AG04449 (cell line): ENCODE measurements at regions not wholly inside any gene's neighbourhood (a gene's known extent, or its start where the extent isn't known, plus 50 kb on each side); places are given as distances from the start of the nearest gene placed in this dataset.

Source experiments
- CTCF ChIA-PET: fragments of 350-600 bp; formaldehyde crosslinking; extraction: SDS; loops from one replicate; lab custom pipeline; 2021; ENCODE audit warnings: antibody characterized with exemption; lab: Yijun Ruan, JAX
- POLR2A ChIA-PET: fragments of 400-600, 350-600 bp; formaldehyde crosslinking; extraction: SDS; loops from one replicate; lab custom pipeline; 2020; ENCODE audit warnings: antibody characterized with exemption, inconsistent platforms; lab: Yijun Ruan, JAX
- DNase-seq: peaks from one replicate; pipeline ENCODE4 v3.0.0-alpha.2; 2010; ENCODE audit warnings: low read depth, low spot score
- H3K4me3 ChIP-seq: 2 replicates; pipeline ENCODE4 v1.5.1; 2011; ENCODE audit warnings: low read depth, mild to moderate bottlenecking, control low read depth, low read length
- TF ChIP-seq, protein P1 (sequence below): IDR thresholded peaks from one replicate; pipeline ENCODE4 v1.5.1; 2011; ENCODE audit warnings: mild to moderate bottlenecking, moderate library complexity, low read length, control low read depth, inconsistent platforms; ENCODE audit not compliant: insufficient read depth; ENCODE audit errors: missing control alignments

DNA sequence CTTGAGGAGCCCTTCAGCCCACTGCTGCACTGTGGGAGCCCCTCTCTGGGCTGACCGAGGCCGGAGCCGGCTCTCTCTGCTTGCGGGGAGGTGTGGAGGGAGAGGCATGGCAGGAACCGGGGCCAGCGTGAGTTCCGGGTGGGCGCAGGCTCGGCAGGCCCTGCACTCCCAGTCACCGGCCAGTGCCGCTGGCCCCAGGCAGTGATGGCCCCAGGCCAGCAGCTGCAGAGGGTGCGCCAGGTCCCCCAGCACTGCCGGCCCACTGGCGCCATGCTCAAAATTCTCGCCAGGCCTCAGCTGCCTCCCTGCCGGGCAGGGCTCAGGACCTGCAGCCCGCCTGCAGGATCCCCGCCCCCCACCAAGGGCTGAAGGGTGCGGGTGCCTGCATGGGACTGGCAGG is 128.4 kb upstream of the STARD3NL start:
- DNase-seq, result no peak
- CTCF ChIA-PET, result no interaction called here
- POLR2A ChIA-PET, result no interaction called here

DNA sequence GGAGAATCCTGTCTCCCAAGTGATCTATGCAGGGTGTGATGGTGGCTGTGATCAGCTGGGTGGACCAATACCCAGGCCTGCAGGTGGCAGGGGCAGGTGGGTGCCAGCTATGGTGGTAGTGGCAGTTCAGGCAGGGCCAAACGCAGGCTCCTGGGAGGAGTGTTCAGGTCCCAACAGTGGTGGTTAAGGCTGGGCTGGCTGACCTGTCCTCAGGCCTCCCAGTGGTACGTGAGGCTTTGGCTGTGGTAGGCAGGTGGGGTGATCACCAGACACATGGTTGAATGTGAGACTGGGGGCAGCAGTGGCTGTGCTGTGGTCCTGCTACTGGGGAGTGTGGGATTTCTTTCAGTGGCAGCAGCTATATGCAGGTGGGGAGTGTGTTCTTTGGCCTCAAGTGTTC is 126.7 kb upstream of the STARD3NL start:
- ChIA-PET CTCF (no interaction called here), POLR2A (no interaction called here)
- TF ChIP-seq, protein P1, sequence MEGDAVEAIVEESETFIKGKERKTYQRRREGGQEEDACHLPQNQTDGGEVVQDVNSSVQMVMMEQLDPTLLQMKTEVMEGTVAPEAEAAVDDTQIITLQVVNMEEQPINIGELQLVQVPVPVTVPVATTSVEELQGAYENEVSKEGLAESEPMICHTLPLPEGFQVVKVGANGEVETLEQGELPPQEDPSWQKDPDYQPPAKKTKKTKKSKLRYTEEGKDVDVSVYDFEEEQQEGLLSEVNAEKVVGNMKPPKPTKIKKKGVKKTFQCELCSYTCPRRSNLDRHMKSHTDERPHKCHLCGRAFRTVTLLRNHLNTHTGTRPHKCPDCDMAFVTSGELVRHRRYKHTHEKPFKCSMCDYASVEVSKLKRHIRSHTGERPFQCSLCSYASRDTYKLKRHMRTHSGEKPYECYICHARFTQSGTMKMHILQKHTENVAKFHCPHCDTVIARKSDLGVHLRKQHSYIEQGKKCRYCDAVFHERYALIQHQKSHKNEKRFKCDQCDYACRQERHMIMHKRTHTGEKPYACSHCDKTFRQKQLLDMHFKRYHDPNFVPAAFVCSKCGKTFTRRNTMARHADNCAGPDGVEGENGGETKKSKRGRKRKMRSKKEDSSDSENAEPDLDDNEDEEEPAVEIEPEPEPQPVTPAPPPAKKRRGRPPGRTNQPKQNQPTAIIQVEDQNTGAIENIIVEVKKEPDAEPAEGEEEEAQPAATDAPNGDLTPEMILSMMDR, result no peak
- no peak for DNase-seq
- H3K4me3 ChIP-seq, result no peak overlapping the region

More for the DNA sequence above, 128.4 kb upstream of the STARD3NL start:
- TF ChIP-seq, protein P1, result no peak
- H3K4me3 ChIP-seq, result no peak overlapping the region

DNA sequence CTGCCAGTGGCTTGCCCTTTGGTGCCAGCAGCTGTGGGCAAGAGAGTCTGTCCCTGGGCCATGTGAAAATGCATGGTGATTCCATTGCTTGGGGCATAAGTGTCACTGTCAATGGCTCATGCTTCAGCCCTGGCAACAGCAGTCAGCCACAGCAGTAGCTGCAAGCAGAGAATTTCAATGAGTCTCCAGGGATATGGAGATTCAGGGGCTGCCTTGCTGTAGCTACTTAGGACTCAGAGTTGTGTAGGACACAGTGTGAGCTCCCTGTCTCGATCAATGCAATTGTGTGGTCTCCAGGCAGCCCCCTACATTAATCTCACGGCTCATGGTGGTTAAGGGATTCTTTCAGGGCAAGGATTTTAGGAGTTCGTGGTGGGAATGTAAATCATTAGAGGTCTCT is 126.3 kb upstream of the STARD3NL start:
- CTCF ChIA-PET, result no interaction called here
- no peak for DNase-seq

DNA sequence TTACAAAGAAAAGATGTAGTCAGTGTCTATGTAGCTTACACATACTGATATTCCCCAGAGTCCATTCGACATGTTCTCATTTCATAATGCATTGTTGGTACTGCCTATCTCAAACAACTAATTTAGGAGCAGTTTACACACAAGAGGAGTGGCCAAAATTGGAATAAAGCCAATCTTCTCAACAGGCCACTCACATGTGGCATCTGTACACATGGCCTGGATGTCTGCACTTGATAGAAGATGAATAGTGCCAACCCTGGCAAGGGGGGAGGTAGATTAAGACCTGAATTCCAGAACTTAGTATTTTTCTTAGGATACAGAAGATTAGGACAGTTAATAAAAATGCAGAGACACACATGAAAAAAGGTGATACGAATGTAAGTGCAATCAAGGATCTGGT is 125.3 kb upstream of the STARD3NL start:
- TF ChIP-seq, protein P1, result no peak
- POLR2A ChIA-PET, result no interaction called here
- CTCF ChIA-PET, result no interaction called here
- no peak for DNase-seq
- H3K4me3 ChIP-seq, result no peak overlapping the region

More for the DNA sequence above, 126.3 kb upstream of the STARD3NL start:
- H3K4me3 ChIP-seq, result no peak overlapping the region
- POLR2A ChIA-PET, result no interaction called here
- TF ChIP-seq, protein P1, result no peak

DNA sequence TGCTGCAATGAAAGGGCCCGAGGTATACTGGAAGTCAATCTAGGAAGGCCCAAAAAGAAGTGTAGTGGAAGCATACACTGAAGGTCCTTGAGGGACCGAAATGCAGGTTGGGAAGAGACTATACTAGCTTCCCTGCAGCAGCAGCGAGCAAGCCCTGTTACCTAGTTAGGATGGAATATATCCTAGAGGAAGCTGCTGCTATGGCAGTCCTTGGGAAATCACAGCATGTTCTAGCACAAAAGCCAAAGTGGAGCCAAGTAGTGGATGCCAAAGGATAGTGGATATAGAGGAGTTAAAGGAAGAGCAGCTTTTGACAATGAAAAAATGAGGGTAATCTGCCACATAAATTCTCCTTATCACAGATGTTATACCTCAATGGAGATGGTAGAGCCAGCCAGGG is 123.8 kb upstream of the STARD3NL start:
- no peak overlapping the region for H3K4me3 ChIP-seq
- ChIA-PET POLR2A (no interaction called here), CTCF (no interaction called here)
- TF ChIP-seq, protein P1, result no peak
- DNase-seq, result no peak

DNA sequence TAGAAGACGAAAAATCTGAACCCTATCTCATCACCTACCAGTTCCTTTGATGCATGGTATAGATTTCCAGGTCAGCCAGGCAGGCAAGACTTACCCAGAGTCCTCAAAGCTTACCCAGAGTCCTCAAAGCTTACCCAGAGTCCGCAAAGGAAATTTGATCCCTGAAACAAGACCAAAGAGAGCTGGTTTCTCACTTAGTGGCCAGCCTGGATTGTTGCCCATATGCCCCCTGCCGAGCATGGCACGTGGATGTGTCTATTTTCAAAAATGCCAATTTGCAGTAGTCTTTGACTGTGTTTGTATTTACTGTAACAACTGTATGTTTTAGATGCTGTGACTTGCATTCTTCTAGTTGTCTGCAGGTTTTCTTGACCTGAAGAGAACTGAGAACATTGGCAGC is 120.2 kb upstream of the STARD3NL start:
- DNase-seq, result no peak
- H3K4me3 ChIP-seq, result no peak overlapping the region
- ChIA-PET CTCF (no interaction called here), POLR2A (no interaction called here)
- TF ChIP-seq, protein P1, result no peak
